ENCODE measurements at regions not wholly inside any gene's neighbourhood (a gene's known extent, or its start where the extent isn't known, plus 50 kb on each side); places are given as distances from the start of the nearest gene placed in this dataset.
A peak's percentile ranks its signal among the peaks of the same experiment; 100 is the strongest.

DNA sequence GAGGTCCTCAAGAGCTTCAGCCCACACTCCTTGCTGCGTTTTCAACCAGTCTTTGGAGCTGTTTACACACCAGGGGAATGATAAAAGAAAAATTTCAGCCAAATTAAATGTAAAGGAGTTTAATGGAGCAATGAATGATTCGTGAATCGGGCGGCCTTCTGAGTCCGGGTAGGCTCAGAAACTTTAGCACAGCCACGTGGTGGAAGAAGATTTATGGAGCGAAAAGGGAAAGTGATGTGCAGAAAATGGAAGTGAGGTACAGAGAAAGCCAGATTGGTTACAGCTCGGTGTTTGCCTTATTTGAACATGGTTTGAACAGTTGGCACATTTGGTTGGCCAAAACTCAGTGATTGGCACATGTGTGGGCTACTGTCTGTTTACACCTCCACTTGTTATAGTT is 305.4 kb downstream of the MAF start:
- DNase-seq: no peak

DNA sequence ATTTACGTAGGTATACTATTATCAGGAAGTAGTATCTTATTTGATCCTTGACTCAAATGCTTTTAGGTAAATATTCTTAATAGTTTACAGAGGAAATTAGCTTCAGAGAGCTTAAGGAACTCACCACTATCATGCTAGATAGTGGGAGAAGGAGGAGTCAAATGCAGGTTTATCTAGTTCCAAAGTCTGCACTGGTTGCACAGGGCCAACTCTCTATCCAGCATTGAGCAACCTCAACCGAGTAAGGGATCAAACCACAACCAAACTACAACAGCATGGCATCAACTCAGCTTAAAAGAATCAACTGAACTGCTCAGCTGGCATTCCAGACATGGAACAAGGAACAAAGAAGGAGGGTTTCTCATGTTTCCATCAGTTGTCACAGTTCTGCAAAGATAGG is 306.0 kb downstream of the MAF start:
- no peak for DNase-seq

DNA sequence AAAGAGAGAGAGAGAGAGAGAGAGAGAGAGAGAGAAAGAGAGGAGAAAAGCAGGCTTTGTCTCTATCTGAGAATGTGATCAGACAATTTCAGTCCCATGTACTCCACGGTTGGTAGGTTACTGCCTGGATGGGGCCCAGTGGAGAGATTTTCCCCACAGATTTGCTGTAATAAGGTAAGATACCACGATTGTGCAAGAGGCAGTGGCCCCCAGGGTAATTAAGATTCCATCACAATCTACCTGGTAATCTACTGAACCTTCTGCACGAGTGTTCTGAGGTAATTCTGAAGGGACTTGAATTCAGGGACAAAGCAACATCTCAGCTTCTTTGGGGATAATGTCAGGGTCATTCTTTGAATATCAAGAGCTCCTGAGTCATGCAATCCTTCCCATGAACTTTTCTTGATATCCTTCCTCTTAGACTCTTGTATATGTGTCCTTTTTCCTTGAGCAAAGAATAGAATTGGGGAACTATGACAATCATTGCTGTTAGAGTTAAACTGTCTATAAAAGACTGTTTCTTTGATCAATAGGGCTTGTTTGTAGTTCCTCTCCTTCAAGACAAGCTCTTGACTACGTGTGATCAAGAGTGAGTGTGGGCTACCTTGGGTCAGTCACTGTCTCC is 306.6 kb downstream of the MAF start:
- no peak for DNase-seq

DNA sequence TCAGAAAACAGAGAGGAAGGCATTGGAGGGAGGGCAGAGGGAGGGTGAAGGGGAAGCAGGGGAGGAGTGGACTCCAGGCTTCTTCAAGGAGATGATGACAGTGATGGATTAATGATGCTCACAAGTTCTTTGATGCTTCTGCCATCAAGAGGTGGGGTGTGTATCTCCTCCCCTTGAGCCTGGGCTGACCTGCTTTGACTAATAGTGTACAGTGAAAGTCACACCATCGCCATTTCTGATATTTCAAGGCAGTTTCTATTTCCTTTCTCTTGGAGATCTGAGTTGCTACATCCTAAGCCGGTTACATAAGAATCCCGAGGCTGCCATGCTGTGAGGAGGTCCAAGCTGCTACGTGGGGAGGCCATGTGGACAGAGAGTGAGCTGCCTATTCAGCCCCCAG is 312.5 kb downstream of the MAF start:
- no peak for DNase-seq

DNA sequence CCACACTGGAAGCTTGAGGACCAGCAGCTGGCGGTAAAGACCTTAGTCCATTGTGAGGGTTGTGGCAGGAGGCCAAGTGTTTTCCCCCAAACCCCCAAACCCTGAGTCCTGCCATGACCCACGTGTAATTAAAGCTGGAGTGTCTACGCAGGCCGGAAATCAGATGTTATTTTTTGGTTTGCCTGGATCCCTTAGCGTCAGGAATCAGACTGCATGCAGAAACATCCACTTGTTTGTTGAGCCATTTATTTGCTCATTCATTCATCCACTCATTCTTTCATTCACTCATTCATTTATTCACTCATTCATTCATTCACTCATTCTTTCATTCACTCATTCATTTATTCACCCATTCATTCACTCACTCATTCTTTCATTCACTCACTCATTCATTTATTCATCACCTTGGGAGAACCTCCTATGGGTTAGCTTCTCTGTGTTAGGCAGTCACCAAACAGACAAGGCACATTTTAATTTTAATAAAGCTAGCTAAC is 313.1 kb downstream of the MAF start:
- no peak for DNase-seq

GRCh38 chr16:79286646-79287423 is 313.7 kb downstream of the MAF start:
- peak; percentile 50 for DNase-seq

- DNase-seq: no peak
These were observed 315.8 kb downstream of the MAF start for GRCh38 chr16:79284766-79285165.

- peak; percentile 53 for DNase-seq
These were observed 317.0 kb downstream of the MAF start for GRCh38 chr16:79283578-79283977.

DNA sequence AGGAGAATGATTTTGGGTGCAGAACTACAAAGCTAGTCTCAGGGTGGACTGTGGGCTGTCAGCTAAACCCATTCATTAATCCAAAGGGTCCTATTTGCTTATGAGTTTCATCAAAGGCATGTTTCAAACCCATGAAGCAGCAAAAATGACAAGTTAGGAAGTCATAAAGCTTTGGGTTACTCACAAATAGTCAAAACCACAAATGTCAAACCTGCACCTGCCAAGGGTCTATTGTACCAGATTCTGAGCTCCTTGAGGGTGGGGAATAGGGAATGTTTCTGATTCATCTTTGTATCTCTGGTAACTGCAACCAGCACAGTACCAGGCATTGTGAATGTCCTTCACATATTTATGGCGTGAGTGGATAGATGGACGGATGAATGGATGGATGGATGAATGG is 317.7 kb downstream of the MAF start:
- DNase-seq: no peak

- DNase-seq: peak; percentile 72
These were observed 322.0 kb downstream of the MAF start for GRCh38 chr16:79278506-79278905.

DNA sequence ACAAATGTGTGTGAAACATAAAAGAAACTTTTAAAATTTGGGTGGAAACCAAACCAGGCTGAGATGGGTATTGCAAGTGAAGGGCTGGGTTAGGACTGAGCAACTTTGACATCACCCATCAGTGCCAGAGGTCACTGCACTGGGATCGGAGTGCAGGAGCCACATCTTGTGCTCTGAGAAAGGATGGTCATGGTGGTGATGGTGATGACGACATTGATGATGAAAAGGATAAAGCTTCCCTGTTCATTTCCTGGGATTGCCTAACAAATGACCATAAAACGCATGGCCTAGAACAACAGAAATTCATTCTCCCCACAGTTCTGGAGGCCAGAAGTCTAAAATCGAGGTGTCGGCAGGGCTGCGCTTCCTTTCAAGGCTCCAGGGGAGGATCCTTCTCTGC is 324.0 kb downstream of the MAF start:
- no peak for DNase-seq

DNA sequence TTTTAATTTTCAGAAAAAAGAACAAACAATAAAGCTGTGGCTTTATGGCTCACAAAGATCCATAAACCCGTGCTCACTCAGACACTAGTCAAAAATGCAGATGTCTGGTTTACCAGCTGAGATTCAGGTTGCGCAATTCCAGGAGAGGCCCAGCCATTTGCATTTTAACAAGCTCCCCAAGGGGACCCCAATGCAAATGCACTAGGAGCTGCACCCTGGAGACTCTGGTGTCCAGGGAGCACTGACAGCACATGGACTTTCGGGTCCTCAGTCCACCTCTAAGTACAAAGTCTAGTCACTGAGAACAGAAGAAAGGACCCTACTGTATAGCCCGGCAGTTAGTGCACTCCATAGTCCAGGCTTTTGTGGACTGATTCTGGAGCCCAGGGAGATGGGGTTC is 326.3 kb downstream of the MAF start:
- no peak for DNase-seq

DNA sequence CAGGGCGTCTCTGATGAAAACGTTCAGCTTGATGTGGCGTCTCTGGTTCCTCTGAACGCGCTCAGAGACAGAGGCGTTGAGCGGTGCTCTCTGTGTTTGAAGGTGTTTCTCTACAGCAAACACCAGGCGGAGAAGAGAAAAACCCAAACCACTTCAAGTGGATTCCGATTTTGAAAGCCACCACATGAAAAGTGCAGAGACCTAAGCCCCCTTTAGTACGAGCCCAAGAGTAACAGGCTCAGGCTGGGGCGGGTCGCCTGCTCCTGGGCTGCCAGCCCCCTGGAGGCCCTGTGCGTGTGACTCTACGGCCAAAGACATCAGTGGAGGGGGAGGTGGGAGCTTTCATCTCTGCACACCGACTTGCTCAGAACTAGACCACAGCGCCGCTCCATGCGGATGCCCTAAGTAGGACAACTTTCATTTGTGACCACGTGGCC is 328.4 kb downstream of the MAF start:
- DNase-seq: peak; percentile 67

DNA sequence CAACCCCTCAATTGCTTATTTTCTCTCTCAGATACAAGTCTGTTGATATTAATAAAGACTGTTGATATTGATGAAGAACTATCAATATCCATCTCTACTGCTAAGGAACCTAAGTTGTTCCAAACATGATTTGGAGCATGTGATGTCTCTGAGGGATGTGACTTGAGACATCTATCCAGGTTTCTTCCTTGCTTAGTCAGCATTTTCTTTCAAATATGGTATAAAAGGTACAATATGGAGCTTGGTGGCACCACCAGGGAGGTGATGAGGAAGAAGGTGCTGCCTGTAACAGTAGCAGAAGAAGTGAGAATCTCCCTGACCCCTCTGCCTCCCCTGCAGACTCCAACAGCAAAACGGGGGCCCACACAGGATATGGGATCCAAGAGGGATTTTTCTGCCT is 329.0 kb downstream of the MAF start:
- DNase-seq: no peak

- no peak for DNase-seq
These were observed 330.5 kb downstream of the MAF start for GRCh38 chr16:79270011-79270410.

DNA sequence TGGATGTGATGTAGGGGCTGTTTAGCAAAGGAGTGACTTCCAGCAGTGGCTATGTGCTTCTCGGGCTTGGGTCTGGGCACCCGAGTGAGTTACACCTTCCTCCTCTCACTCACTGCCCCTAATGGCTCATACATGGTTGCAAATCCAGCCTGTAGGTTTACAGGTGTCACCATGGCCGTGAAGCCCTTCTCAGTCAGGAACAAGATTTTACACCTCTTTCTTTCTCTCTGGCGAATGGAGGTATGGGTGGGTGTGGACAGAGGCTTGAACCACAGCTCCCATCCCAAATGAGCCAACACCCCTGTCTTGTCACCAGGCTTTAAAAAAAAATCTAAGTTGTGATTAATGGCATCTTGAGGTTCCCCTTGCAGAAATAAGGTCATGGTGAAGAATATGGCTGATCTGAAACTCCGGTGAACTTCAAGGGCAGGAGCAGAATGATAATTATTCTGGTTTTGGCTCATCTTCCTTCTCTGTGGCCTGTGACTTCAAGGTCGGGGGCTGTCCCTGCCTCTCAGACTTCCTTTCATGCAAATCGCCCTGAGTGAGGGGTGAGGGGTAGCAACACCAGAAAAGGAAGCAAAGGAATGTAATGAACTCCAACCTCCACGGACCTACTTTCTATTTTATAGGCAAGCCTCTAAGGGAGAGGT is 331.2 kb downstream of the MAF start:
- peak; percentile 56 for DNase-seq

DNA sequence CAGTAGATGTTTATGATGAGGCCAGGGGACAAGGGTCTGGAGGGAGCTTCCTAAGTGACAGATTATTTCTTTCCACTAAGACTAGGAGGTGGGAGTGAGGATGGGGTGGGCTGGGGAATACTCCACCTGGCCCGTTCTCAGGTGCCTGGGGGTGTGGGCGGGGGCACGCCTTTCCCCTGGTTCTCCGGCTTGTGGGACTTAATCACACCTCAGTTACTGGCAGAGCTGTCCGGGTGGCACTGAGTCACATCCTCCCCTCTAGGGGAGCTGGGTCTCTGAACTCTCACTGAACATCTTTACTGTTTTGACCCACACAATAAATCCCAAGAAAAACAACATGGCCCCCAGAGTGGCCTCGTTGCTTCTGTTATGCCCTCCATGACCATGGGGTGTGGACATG is 332.8 kb downstream of the MAF start:
- peak; percentile 53 for DNase-seq

- no peak for DNase-seq
These were observed 333.4 kb downstream of the MAF start for GRCh38 chr16:79267146-79267545.

GRCh38 chr16:79265701-79266100 is 334.8 kb downstream of the MAF start:
- DNase-seq: no peak

DNA sequence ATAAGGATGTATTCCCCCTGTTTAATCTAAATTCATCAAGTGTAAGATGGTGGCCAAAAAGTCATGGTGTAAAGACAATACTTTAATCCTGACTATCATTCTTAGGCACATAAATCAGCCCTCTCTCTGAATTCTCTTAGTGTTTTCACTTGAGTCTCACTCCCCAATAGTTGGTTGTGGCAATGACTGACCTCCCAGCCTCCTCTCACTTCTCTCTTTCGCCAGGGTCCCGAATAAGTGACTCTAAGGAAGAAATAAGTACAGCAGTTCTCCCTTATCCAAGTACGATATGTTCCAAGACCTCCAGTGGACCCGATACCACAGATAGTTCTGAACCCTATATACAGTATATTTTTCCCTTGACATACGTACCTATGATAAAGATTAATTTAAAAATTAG is 335.3 kb downstream of the MAF start:
- no peak for DNase-seq

DNA sequence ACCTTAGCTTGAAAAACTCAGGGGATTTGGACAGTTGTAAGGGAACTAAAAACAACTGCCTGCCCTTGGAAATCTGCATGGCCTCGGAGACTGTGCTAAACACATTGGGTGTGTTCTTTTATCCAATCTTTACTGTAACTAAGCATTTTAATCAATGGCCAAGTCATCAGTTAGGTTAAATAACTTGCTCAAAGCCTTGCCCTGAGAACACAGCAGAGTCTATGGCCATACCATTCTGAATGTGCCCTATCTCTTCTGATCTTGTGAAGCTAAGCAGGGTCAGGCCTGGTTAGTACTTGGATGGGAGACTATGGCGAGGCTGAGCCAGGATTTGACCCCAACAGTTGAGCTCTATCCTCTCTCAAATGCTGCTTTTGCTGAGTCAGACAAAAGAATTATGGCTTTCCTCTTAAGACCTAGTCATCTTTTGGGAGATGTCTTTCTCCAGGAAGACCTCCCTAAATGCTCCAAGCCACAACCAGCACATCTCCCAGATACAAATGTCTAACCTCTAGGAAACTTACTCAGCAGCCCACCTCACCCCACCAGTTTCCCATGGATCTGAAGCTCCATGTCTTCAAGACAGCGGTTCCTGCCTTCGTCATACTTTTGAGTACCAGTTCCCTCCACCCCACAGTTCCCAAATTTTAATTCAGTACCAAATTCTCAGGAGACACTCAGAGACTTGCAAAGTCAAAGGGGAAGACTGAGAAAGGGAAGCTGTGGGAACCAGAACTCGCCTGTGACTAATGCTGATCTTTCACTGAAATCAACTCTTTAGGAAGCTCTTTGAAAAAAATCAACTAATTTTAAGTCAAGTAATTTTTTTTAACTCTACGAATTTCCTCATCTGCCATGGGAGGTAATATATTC is 336.1 kb downstream of the MAF start:
- DNase-seq: no peak

DNA sequence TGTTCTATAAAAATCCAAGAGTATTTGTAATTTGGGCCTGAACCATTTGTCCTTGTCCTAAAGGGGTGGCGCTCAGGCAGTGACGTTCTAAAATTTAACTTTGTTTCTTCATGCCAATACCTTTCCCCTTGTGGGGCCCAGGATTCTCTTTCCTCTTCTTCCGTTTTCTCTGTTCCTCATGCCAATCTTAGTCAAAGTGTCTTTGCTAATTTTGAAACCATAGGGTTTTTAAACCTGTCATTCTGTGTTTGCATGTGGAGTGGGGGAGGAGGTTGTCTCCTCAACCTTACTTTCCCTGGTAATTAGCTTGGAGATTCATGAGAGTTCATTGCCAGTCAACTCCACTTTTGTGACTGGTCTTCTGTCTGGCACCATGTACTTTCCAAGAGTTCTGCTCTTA is 337.1 kb downstream of the MAF start:
- DNase-seq: no peak

Measured in CD4-positive, alpha-beta T cell treated with Interleukin-6 for 4 hours (primary cell).